ENCODE measurements at regions not wholly inside any gene's neighbourhood (a gene's known extent, or its start where the extent isn't known, plus 50 kb on each side); places are given as distances from the start of the nearest gene placed in this dataset.

GRCh38 chr22:49107961-49108530 is 719.6 kb downstream of the BRD1 start:
- Mint-ChIP-seq H3K36me3 (ENCODE audit: low read depth) (peaks cover 4% of the 10 kb centered on the region), H3K4me1 (ENCODE audit: low read depth) (no peaks in the 10 kb centered on the region), H3K27me3 (ENCODE audit: insufficient read depth) (no peaks in the 10 kb centered on the region; the same call in 1 of the 2 replicates), H3K9me3 (peaks cover 82% of the 10 kb centered on the region), H3K4me3 (no peak overlapping the region), H3K27ac (no peak overlapping the region)
- TF ChIP-seq CTCF (IDR thresholded peaks at IDR 0.05) = no peak
- DNase-seq = no peak

DNA sequence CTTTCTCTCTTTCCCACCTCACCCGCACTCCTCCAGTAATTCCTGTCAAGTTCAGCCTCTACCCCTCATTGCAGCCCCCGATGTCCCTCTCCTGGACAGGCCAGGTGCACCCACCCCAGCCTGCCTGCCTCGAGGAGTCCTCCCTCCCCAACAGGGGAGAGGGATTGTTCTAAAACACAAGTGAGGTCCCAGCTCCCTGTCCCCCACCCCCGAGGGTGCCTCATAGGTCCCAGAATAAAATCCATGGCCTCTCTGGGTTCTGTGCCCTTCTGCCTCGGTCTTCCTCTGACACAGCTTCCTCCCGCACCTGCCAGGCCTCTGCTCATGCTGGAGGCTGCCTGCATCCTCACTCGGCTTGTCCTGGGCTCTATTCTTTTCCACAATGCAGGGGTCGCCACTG is 720.1 kb downstream of the BRD1 start:
- TF ChIP-seq CTCF (IDR thresholded peaks at IDR 0.05) = no peak
- Mint-ChIP-seq H3K4me3 (no peak overlapping the region), H3K4me1 (ENCODE audit: low read depth) (no peaks in the 10 kb centered on the region), H3K27ac (no peak overlapping the region), H3K9me3 (peaks cover 83% of the 10 kb centered on the region), H3K27me3 (ENCODE audit: insufficient read depth) (no peaks in the 10 kb centered on the region; the same call in 1 of the 2 replicates), H3K36me3 (ENCODE audit: low read depth) (peaks cover 8% of the 10 kb centered on the region)
- DNase-seq = no peak

DNA sequence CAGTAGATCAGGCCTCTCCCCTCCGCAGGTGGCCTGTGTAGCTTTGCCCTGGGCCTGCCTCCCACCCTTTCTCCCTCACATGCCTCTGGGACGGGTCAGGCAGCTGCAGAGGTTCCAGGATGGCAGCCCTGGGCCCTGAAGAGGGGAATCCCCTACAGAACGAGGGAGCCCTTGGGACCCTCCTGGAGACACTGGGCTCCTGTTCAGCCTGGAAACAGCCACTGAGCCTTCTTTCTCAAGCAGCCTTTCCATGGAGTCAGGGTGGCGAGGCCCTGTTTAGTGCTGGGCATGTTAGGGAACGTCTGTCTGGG is 720.9 kb downstream of the BRD1 start:
- no peak for DNase-seq
- Mint-ChIP-seq H3K4me3 (no peak overlapping the region), H3K36me3 (ENCODE audit: low read depth) (peaks cover 8% of the 10 kb centered on the region), H3K27me3 (ENCODE audit: insufficient read depth) (no peaks in the 10 kb centered on the region; the same call in 1 of the 2 replicates), H3K4me1 (ENCODE audit: low read depth) (no peaks in the 10 kb centered on the region), H3K27ac (no peak overlapping the region), H3K9me3 (peaks cover 83% of the 10 kb centered on the region)
- TF ChIP-seq CTCF (IDR thresholded peaks at IDR 0.05) = no peak

- Mint-ChIP-seq H3K9me3 (peaks cover 83% of the 10 kb centered on the region), H3K4me3 (no peak overlapping the region), H3K4me1 (ENCODE audit: low read depth) (no peaks in the 10 kb centered on the region), H3K27ac (no peak overlapping the region), H3K27me3 (ENCODE audit: insufficient read depth) (no peaks in the 10 kb centered on the region; the same call in 1 of the 2 replicates), H3K36me3 (ENCODE audit: low read depth) (peaks cover 8% of the 10 kb centered on the region)
- no peak for DNase-seq
- TF ChIP-seq CTCF (IDR thresholded peaks at IDR 0.05) = no peak
Observed at GRCh38 chr22:49106096-49106841, 721.4 kb downstream of the BRD1 start.

DNA sequence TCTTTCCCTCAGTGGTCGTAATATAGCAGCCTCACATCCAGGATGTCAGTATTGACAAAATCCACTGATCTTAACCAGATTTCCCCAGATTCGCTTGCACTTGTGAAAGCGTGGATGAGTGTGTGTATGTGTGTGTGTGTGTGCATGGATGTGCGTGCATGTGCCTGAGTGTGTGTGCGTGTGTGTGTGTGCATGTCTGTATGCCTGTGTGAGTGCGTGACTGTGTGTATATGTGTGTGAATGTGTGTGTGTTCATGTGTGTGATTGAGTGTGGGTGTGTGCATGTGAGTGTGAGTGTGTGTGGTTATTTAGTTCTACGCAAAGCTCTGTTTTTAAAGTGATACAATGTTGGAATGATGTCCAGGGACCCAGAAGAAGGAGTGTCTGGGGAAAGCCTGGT is 723.2 kb downstream of the BRD1 start:
- H3K4me3 Mint-ChIP-seq = no peak overlapping the region
- no peaks in the 10 kb centered on the region for H3K4me1 Mint-ChIP-seq (ENCODE audit: low read depth)
- peaks cover 75% of the 10 kb centered on the region for H3K9me3 Mint-ChIP-seq
- no peak for DNase-seq
- peaks cover 8% of the 10 kb centered on the region for H3K36me3 Mint-ChIP-seq (ENCODE audit: low read depth)
- H3K27ac Mint-ChIP-seq = no peak overlapping the region
- TF ChIP-seq CTCF (IDR thresholded peaks at IDR 0.05) = no peak
- no peaks in the 10 kb centered on the region; the same call in 1 of the 2 replicates for H3K27me3 Mint-ChIP-seq (ENCODE audit: insufficient read depth)
